HG02678 (cell line): ENCODE measurements at regions not wholly inside any gene's neighbourhood (a gene's known extent, or its start where the extent isn't known, plus 50 kb on each side); places are given as distances from the start of the nearest gene placed in this dataset.
"Not testable (repeated sequence)": the region's sequence is repeated elsewhere in the genome, so short reads cannot be mapped to it uniquely, and the experiment has no call there.

Experiments
- ATAC-seq: cut with Tn5 transposase; IDR thresholded peaks from one replicate; pipeline ENCODE4 v1.9.1; 2021; ENCODE audit warnings: mild to moderate bottlenecking, moderate library complexity; ENCODE audit not compliant: unreplicated experiment

DNA sequence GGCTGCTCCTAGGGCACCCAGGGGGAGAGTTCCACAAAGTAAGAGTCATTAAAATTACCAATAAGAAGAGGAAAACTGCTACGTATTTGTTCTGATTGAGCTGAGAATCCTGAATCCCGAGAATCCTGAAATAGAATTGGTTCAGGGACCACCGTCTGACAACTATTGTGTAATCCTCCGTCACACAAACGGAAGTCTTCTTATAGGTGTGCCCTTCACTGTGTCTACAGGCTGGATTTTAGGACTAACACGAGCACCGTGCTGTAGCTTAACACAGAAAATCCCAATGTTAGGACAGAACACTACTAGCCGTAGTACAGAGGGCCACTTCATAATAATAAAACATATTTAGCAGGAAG lies 50.6 kb upstream of the RNF182 start:
- no peak for ATAC-seq

DNA sequence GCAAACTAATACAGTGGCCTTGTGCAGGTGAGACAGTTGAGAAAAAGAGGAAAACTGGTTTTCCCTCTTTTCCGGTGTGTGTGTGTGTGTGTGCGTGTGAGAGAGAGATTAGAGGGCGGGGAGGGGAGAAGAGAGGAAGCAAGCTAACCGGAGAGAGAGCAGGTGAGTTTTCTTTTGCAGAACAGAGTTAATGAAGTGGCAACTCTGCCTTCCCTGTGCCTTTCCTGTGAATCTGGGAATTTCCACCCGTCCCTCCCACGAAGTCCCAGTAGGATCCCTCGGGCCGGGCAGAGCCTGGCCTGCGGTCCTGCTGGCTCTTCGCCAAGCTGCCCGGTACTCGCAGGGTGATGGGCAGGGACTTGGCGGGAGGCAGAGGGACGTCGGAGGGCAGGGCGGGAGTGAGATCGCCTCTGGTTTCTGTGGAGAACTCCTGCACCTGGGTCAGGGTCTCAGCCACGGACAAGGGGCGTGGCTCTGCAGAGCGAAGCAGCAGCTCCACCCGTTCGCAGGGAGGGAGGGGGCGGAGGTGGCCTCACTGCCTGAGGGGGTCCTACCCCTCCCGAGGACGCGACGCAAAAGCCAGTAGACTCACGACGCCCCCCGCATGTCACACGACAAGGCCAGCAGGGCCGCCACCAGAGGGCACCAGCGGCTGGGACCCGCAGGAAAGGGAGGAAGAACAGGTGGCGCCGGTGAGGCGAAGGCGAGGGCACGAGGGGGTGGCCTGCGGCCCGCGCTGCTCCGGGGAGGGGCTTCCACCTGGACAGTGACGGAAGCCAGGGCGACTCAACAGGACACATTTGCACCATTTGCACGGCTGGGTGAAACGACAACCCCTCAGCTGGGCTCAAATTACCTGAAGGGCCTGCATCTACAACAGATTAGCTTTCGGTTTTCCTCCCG lies 51.2 kb upstream of the RNF182 start:
- peak; percentile 69 for ATAC-seq

GRCh38 chr6:13872681-13873080 lies 52.1 kb upstream of the RNF182 start:
- no peak for ATAC-seq

DNA sequence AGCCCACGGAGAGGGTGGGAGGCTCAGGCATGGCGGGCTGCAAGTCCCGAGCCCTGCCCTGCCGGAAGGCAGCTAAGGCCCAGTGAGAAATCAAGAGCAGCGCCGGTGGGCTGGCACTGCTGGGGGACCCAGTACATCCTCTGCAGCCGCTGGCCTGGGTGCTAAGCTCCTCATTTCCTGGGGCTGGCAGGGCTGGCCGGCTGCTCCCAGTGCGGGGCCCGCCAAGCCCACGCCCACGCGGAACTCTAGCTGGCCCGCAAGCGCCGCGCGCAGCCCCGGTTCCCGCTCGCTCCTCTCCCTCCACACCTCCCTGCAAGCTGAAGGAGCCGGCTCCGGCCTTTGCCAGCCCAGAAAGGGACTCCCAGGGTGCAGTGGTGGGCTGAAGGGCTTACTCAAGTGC lies 52.7 kb upstream of the RNF182 start:
- ATAC-seq: not testable (repeated sequence)

- no peak for ATAC-seq
These were observed 54.4 kb upstream of the RNF182 start for GRCh38 chr6:13870214-13870830.

DNA sequence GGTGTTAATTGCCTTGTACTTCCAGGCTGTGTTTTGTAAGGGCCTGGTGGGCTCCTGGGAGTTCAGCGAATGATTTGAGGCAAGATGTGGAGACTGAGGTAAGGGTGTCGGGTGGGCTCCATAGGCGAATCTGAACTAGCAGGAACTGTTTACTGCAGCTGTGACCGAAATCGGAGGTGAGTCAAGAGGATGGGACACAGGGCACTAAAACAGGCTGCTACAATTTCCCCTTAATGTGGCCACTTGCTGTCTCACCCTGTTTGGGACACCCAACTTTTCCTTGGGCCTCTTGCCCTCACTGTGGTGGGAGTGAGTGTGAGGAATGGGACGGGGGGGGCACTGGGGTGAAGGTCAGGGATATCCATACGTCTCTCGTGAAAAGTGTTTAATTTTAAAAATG lies 53.9 kb upstream of the MCUR1 start:
- ATAC-seq: no peak

GRCh38 chr6:13866301-13866700 lies 51.9 kb upstream of the MCUR1 start:
- no peak for ATAC-seq

- no peak for ATAC-seq
These were observed 50.8 kb upstream of the MCUR1 start for GRCh38 chr6:13865141-13865540.

DNA sequence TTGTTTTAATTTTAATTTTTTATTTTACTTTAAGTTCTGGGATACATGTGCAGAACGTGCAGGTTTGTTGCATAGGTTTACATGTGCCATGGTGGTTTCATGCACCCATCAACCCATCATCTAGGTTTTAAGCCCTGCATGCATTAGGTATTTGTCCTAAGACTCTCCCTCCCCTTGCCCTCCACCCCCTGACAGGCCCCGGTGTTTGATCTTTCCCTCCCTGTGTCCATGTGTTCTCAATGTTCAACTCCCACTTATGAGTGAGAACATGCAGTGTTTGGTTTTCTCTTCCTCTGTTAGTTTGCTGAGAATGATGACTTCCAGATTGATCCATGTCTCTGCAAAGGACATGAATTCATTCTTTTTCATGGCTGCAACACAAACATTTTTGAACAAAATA lies 50.3 kb upstream of the MCUR1 start:
- ATAC-seq: not testable (repeated sequence)
